ENCODE measurements at regions not wholly inside any gene's neighbourhood (a gene's known extent, or its start where the extent isn't known, plus 50 kb on each side); places are given as distances from the start of the nearest gene placed in this dataset.
A peak's percentile ranks its signal among the peaks of the same experiment; 100 is the strongest.

DNA sequence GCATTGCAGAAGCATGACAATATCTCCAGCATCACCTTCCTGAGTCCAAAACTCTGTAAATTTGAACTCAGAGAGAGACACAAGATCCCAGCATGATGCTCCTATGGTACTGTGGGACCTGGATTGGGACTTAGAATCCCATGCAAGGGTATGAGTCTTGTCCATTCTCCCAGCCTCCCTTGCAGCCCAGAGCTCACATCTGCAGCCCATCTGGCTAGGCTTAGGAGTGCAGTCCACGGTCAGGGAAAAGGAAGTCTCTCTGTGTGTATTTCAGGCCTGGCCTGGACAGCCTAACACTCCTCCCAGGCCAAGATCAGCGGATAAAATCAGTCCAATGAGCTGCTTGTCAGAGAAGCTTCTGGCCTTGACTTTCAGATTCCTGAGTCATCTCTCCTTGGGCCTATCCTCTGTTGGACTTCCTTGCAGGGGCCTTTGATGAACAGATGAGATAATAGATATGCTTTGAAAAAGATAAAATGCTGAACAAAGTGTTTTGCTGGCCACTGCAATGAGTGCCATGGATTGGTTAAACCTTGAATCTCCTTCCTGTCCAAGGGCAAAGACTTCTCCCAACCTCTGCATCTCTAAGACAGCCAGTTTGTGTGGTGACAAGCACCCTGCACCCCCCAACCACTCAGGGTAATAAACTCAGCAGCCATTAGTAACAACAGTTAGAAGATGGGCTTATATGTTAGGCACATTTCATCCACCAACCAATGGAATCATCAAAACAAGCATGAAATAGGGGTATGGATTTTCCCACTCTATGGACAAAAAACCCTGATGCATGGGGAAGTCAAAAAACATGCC lies 412.8 kb upstream of the TBX3 start:
- DNase-seq, result peak; percentile 35

DNA sequence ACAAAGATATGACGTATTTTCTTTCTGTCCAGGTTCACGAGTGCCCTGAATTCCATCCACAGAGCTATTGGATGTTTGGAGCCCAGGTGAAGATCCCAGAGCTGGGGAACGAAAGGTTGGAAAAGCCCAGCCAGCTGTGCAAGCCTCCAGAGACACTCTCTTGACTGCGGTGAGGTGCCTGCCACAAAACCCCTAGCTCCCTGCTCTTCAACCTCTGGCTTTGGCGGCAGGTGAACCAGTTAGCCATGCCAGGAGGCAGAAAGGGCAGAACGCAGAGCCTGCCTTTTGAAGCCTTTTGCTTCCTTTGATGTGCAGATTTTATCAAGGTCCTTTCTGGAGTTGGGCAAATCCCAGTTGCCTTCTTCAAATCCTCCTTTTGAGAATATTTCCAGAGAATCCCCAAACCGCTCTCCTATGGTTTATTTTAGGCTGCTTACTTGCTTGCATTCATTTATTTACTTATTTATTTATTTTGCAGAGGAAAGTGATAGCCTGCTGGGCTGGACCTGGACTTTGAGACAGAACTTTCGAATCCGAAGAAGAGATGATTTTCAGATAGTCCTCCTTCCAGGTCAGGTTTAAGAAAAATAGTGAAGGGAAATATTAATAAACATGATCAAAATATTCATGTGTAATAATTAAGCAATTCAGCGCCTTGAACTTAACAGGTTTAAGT lies 411.2 kb upstream of the TBX3 start:
- DNase-seq, result no peak

DNA sequence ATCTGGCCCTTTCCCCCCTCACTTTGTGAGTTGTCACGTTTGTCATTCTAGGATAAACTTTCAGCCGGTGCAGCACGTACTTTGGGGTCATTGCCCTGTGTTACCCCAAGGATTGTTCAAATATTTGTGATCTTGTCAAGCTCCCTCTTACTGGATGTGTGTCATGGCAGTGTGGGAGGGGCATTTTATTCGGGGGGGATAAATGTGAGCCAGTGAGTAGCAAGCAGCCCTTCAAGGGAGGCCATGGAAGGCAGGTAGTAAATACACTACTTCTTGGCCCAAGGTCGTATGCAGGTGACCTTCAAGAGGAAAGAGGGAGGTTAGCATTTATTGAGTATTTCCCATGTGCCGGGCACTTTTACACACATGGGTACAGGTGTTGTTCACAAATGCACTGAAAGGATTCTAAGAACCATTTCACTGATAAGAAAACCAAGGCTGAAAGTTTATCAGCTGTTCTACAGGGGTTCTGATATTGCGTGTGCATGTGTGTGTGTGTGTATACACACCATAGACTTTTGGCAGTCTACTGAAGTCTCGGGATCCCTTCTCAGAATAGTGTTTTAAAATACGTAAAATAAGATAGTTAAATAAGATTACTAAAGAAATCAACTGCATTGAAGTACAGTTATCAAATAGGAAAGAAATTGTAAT lies 410.3 kb upstream of the TBX3 start:
- no peak for DNase-seq

DNA sequence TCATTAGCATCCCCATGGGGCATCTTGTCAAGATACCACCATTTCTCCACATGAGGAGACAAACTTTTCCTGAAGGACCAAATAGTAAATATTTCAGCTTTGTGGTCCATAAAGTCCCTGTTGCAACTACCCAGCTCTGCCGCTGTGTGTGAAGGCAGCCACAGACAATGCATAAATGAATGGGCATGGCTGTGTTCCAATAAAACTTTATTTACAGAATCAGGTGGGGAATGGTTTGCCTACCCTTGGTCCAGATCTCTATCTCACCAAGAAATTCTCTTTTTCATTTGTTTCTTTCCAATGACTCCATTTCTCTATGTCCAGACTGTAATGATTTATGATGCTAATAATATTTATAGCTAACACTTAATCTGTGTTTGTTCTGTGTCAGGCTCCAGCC lies 409.3 kb upstream of the TBX3 start:
- DNase-seq, result no peak

DNA sequence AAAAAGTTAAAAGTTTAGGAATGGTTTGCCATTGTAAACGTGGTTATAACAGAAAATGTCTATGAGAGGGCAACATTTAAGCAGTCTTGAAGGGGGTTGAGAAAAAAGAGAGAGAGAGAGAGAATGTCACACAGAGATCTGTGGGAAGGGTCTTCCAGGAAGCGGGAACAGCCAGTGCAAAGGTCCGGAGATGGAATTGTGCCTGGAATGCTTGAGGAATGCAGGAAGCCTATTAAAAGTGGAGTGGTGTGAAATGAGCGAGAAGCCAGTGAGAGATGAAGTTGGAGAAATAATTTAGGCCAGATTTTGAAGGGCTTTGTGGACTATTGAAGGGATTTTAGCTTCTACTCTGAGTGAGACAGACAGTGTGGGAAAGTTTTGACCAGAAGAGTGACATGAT lies 406.8 kb upstream of the TBX3 start:
- no peak for DNase-seq

DNA sequence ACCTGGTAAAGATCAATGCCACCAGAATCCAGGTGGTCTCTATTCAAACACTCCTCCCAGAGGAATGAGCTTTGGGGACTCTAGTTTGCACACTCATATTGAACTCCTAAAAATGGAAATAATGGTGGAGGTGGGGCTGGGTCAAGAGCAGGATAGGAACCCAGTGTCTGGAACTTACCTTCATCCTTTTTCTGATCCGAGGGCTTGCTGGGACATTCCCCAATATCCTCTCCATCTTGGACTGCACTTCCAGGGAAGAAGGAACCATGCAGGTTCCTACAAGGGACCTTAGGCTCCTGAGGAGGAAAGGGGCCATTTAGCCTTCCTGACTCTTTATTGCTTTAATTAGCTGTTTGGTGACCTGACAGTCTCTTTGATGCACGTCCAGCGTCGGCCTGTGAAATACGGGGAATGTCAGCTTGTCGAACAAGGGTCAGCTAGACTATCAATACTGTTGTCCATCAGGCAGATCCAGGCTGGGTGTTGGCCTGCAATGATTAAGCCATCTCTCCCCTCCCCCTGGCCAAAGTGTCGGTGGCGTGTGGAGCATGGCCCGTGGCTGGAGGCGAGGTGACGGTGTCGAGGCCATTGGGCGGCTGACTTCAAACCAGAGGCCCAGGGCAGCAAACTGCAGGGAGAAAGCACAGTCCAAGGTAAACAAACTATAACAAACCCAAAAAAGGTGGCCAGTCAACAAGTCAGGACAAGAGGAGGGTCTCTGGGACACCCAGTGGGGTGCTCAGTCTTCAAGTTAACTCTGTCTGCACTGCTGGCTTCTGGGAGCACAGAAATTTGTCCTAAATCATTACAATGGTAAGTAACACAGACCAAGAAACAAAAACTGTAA lies 405.2 kb upstream of the TBX3 start:
- no peak for DNase-seq

DNA sequence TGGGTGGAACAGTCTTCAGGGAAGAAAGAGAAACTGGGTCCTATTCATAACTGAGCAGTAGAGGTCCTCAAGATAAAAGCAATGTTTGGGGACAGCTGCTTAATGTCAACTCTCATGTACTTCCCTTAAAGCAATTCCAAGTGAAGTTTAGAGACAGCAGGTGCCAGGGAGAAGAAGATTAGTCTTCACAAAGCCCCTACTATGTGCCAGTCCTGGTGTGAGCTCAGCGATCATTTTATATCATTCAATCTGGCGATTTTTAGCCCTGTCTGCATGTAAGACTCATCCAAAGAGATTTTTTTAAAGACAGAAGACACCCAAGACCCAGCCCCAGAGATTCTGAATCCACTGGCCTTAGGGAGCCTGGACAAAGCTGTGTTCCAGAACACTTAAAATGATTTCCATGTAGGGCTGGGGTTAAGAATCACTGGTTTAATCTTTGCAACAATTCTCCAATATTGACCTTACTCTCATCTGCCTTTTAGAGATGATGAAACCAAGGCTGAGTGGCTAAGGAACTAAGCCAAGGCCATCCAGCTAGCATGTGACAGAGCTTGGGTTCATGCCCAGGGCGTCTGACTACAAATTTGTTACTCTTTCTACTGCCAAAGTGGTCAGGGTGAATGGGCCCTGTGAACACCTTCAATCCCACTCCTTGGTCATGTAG lies 404.5 kb upstream of the TBX3 start:
- DNase-seq, result no peak

DNA sequence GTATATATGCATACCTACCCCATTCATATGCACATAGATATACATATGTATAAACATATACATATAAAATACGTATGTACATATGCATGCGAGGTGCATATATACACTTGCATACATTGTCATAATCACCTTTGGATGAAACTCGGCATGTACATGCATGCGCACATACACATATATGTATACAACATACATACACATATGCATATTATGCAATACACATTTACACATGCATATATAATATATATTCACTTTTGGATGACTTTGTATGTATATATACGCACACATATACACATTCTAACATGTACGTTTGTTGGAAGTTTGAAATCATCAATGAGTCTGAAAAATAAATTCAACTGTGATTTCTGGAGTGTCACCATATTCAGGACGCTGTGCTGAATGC lies 401.6 kb upstream of the TBX3 start:
- DNase-seq, result no peak

DNA sequence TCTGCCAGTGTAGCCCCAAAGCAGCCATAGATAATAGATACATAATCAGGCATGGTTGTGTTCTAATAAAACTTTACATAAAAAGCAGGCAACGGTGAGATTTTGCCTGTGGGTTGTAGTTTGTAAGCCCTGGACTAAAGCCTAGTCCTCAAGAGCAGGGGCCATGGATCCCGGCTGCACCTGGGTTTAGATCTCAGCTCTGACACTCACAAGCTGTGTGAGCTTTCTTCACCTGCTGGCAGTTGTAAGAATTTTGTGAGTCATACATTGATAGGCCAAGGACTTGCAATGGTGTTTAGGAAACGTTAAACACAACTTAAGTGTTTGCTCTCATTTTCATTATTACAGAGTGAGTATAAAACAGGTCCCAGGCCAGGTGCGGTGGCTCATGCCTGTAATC lies 395.8 kb upstream of the TBX3 start:
- DNase-seq, result no peak

DNA sequence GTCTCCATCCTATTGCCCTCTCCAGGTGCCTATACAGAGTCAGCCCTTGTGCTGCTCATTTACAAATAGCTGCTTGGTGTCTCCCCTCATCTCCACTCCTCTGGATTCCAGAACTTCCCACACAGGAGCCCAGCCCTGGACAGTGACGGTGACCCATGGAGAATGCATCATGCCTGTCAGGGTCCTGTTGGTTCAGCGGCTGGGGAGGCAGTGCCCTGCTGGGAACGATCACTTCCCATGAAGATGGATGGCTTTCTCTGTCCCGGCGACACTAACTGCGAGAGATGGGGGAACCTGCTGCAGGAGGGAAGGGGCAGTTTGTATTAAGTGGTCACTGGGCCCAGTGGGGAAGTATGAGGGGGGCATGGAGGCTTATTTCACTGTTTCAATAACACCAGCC lies 395.0 kb upstream of the TBX3 start:
- DNase-seq, result no peak

DNA sequence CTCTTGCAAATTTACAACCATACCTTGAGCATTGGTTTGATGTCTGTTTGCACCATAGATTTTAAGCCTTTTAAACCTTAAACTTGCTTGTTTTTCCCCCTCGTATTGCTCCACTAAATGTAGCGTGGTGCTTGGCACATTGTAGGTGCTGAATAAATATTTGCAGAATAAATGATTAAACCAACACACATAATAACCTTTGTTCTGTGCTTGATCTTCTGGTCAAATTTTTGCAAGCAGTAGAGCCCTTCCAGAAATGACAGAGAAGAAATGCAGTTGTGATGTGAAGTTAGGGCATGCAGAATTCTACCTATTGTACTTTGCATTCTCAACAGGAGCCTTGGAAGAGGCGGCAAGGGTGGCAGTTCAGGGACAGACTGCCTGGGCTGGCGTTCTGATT lies 394.4 kb upstream of the TBX3 start:
- no peak for DNase-seq

DNA sequence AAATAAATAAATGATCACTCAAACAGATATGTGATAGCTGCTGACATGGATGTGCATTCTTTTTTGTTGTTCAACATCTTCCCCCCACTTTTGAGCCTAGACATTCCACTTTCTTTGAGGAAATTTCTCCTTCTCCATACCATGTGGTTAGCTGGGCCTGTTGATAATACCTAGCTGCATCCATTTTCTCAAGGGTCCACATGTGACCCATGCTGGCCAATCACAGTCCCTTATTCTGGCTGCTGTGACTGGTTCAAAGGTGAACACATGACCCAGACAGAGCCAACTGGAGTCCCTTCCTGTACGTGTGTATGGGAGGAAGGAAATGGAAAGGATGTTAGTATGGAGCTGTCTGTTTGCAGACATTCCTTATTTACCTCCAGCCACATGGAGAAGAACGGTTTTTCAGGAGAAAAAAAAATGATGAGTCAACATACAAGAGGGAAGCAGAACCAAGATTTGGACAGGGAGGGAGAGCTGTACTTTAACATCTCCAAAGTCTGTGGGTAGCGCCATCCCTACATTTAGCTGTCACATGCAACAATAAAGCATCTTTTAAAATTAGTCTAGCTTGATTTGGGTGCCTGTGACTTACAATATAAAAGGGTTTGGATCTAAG lies 391.7 kb upstream of the TBX3 start:
- DNase-seq, result no peak

DNA sequence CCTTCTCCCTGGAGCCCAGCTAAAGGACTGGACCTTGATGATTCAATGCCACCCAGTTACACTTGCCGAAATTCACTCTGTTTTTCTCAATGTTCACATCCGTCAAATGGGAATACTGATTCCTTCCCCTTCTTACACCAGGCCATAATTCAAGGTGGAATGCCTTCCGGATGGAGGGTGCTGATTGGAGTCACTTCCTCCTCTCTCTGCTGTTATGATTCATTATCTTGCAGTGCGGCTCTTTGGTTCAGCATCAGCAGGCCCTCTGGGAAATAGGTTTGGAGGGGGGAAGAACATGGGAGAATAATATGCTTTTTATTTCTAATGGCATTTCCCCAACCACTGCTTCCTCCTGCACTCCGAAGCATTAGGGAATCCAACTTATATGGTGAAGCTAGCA lies 390.6 kb upstream of the TBX3 start:
- no peak for DNase-seq

DNA sequence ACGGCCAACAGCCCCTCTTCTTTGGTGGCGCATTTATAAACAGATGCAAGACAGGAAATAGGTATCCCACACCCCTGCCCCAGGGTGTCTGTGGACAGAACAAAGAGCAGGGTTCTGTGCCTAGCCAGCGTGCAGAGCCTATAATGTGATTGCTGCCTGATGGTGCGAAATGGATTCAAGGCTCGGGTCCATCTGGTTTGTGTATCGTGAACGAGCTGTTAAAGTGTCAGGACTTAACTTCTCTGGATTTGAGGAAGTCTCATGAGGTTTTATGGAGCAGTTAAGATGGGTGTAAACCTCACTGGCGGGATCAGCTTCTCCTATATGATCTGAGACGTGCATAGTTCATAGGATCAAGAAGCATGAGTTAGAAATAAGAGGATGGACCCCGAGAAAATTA lies 388.7 kb upstream of the TBX3 start:
- DNase-seq, result no peak

DNA sequence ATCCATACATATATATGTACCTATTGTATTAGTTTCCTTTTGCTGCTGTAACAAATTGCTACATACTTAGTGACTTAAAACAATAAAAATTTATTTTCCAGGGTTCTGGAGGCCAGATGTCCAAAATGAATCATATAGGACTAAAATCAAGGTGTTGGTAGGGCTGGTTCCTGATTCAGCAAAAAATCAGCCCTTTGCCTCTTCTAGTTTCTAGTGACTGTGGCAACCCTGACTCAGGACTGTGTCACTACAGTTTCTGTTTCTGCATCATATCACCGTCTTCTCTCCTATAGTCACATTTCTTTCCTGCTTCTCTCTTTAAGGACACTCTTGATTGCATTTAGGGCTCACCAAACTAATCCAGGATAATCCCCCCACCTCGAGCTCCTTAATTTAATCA lies 386.3 kb upstream of the TBX3 start:
- DNase-seq, result peak; percentile 28

DNA sequence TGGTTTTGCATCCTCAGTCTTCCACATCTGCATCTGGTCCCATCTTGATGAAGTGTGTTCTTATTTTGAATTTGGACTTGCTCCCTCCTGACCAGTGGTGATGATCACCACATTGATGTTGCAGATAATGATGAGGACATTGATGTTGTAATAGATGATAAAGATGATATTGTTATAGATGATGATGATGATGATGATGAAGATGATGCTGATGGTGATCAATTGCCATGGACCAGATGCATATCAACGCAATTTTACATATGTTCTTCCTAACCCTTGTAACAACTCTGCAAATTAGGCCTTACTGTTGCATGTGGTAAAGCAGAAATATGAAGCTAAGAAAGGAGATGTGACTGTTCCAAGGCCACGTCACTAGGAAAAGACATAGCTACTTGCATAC lies 380.3 kb upstream of the TBX3 start:
- no peak for DNase-seq

DNA sequence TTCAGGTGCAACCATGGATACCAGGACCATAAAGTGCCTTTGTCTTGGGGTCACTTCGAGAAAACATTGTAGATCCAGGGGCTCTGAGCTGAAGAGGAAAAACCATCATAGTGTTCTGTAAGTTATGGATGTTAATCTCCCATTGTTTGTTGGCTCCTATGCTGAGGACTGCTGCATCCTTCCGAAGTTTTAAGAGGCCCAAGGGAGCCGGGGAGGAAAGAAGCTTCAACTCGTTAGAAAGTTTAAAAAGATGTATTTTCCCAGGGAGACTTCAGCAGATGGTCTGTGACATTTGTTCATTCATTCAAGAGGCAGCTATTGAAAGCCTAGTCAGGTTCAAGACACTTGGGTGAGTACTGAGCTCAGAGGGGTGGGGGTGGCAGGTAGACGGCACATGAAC lies 378.8 kb upstream of the TBX3 start:
- DNase-seq, result no peak

DNA sequence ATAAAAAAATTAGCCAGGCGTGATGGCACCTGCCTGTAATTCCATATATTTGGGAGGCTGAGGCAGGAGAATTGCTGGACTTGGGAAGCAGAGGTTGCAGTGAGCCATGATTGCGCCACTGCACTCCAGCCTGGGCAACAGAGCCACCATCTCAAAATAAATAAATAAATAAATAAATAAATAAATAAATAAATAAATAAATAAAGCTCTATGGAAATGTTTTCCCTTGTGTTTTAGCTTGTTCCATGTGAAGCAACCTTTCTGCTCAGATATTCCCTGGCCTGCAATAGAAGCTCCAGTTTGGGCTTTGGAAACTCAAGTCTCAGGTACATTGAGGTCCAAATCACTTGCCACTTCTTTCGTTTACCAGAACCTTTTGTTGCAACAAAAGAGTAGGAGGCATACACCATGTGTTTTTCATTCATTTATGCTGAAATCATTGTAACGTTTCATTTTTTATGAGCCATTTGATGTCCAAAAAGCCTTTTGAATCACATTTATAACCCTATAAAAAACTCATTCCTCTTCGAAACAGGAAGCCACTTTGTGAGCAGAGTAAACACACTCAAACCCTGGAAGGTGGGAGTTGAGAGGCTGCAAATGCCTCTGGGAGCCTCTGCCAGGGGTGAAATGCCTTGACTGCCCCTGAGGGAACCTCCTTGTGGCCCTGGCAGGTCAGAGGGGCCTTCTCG lies 376.6 kb upstream of the TBX3 start:
- DNase-seq, result no peak

DNA sequence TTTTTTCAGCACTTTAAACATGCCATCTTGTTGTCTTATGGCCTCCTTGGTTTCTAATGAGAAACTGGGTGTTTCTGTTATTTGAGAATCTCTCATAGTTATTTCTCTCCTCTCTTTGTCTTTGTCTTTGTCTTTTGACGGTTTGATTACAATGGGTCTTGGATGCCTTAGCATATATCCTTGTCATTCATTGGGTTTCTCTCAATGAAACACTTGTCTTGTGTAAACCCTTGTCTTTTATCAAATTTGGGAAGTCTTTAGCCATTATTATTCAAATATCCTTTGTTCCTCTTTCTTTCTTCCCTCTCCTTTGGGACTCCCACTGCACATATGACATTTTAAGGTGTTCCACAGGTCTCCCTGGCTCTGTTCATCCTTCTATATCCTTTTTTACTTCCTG lies 373.5 kb upstream of the TBX3 start:
- no peak for DNase-seq

DNA sequence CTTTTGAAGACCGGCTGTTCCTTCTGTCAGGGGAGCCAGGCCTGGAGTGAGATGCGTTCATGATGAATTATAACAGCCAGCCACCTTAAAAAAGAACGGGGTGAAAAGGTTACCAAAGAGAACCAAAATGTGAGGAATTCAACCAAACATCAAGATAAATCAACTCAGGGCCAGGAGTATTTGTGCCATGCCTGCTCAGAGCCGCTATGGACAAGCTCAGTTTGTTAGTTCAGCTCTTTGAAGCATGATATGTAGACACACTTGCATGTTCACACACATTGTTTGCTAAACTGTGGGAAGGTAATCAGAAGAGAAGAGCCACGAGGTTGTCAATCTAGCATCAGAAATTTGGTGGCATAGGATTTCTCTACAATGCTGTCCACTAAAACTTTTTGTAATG lies 367.4 kb upstream of the TBX3 start:
- DNase-seq, result no peak

DNA sequence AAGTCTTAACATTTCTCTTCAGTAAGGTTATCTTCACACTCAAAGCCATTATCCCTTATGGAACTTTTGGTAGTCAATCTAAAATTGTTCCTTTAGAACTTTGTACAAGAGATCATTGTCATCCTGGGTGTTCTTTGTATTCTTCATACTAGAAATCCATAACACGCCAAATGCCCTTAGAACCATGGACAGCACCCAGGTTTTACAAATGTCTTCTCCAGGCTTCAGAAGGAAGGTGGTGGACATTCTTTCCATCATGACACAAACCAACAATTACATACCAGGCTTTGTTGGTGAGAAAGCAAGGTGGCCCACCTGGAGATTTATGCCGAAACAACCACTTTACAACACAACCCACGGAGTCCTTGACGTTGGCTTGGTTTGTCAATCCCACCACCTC lies 365.6 kb upstream of the TBX3 start:
- DNase-seq, result no peak

DNA sequence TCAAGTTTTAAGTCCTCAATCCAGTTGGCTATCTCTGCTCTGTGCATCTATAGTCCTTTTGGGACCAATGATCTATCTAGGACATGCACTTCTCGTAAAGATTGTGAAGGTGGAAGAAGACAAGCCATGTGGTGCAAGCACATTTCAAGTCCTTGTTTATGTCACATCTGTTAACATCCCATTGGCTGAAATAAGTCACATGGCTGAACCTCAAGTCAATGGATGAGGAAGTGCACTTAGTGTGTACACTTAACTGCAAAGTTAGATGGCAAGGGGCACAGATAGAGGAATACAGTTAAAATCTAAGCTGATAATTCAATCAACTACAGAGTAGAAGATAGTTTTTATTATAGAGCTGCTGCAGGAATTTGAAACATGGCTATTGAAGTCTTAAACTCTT lies 362.8 kb upstream of the TBX3 start:
- DNase-seq, result no peak

All from HCEC 1CT (cell line).